Epithelial cell of esophagus (primary cell): ENCODE measurements at regions not wholly inside any gene's neighbourhood (a gene's known extent, or its start where the extent isn't known, plus 50 kb on each side); places are given as distances from the start of the nearest gene placed in this dataset.

Experiments
- DNase-seq: peaks from one replicate; pipeline ENCODE4 v3.0.0; 2010; ENCODE audit warnings: low read depth
- H3K4me3 ChIP-seq: 2 replicates; pipeline ENCODE4 v1.5.1; 2011; ENCODE audit warnings: mild to moderate bottlenecking, low read length, control low read depth
- TF ChIP-seq, protein P1 (sequence below): IDR thresholded peaks from 2 replicates; pipeline ENCODE4 v1.5.1; 2011; ENCODE audit warnings: low read depth, mild to moderate bottlenecking, low read length, control low read depth, inconsistent platforms; ENCODE audit not compliant: insufficient read depth; ENCODE audit errors: missing control alignments

GRCh38 chr20:18956890-18957289, 143.3 kb downstream of the SCP2D1 start:
- TF ChIP-seq, protein P1, sequence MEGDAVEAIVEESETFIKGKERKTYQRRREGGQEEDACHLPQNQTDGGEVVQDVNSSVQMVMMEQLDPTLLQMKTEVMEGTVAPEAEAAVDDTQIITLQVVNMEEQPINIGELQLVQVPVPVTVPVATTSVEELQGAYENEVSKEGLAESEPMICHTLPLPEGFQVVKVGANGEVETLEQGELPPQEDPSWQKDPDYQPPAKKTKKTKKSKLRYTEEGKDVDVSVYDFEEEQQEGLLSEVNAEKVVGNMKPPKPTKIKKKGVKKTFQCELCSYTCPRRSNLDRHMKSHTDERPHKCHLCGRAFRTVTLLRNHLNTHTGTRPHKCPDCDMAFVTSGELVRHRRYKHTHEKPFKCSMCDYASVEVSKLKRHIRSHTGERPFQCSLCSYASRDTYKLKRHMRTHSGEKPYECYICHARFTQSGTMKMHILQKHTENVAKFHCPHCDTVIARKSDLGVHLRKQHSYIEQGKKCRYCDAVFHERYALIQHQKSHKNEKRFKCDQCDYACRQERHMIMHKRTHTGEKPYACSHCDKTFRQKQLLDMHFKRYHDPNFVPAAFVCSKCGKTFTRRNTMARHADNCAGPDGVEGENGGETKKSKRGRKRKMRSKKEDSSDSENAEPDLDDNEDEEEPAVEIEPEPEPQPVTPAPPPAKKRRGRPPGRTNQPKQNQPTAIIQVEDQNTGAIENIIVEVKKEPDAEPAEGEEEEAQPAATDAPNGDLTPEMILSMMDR = no peak
- H3K4me3 ChIP-seq = no peak overlapping the region
- DNase-seq = no peak

DNA sequence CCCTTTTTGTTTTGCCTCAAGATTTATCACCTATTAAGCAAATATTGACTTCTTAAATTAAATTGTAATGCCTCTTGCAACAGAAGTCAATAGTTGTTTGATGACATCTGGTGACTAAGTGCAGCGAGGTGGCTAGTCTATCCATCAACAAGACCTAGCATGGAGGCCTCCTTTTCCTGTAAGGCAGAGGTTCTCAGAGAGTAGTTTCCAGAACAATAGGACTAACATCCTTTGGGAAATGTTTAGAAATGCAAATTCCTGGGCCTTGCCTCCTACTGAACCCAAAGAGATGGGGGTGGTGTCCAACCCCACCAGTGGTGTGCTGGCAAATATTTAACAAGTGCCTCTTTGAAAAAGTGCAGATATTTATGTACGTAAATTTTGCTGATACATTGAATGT, 143.7 kb downstream of the SCP2D1 start:
- DNase-seq = no peak
- no peak overlapping the region for H3K4me3 ChIP-seq
- TF ChIP-seq, protein P1 = no peak

GRCh38 chr20:18971121-18971520, 157.5 kb downstream of the SCP2D1 start:
- no peak overlapping the region for H3K4me3 ChIP-seq
- TF ChIP-seq, protein P1 = no peak
- peak; percentile 59 for DNase-seq

- TF ChIP-seq, protein P1 = no peak
- peak; percentile 70 for DNase-seq
- H3K4me3 ChIP-seq = no peak overlapping the region
Measured at GRCh38 chr20:18971574-18971973, 158.0 kb downstream of the SCP2D1 start.

GRCh38 chr20:18972251-18972876, 158.8 kb downstream of the SCP2D1 start:
- H3K4me3 ChIP-seq = no peak overlapping the region
- DNase-seq = no peak
- TF ChIP-seq, protein P1 = no peak

DNA sequence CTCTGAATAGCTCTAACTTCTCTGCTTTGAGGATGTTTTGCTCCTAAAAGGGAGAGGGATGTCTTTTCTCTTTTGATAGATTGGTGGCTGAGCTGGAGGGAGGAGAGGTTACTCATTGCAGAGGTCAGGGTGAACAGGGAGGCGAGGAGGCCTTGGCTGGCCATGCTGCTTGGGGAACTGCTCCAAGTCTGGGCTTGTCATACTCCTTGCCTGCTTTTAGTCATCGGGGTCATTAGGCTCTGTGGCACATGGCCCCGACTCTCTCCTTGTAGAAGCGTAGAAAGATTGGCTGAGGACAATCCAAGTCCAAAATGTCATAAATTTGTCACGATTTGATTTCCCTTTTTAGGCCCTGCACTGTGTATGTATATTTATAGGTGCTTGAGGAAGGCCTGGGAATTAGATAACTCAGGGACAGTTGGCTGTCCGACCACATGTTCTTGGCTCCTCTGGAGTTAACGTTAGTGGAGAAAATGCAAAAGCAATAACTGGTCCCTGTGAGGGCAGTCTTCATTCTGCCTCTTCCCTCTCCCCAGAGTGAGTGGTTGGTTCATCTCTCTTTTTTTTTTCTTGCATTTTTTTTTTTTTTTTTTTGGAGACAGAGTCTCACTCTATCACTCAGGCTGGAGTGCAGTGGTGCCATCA, 160.1 kb downstream of the SCP2D1 start:
- no peak overlapping the region for H3K4me3 ChIP-seq
- DNase-seq = peak; percentile 44
- TF ChIP-seq, protein P1 = no peak

- DNase-seq = no peak
- H3K4me3 ChIP-seq = no peak overlapping the region
Measured at GRCh38 chr20:18974660-18975059, 161.1 kb downstream of the SCP2D1 start.

More at GRCh38 chr20:18974660-18975059, 161.1 kb downstream of the SCP2D1 start:
- TF ChIP-seq, protein P1 = no peak
